Mononuclear cell (primary cell): ENCODE measurements at regions not wholly inside any gene's neighbourhood (a gene's known extent, or its start where the extent isn't known, plus 50 kb on each side); places are given as distances from the start of the nearest gene placed in this dataset.
"Not testable (repeated sequence)": the region's sequence is repeated elsewhere in the genome, so short reads cannot be mapped to it uniquely, and the experiment has no call there.

ENCODE experiments used
- H3K27me3 ChIP-seq: 2 replicates; pipeline ENCODE4 v1.6.0; 2011; ENCODE audit warnings: low read length, control low read depth; ENCODE audit not compliant: insufficient read depth
- H3K4me1 ChIP-seq: 2 replicates; pipeline ENCODE4 v1.5.1; 2011; ENCODE audit warnings: mild to moderate bottlenecking, low read length, control low read depth; ENCODE audit not compliant: insufficient read depth
- H3K4me3 ChIP-seq: 2 replicates; pipeline ENCODE4 v1.5.1; 2011; ENCODE audit warnings: mild to moderate bottlenecking, low read length, moderate library complexity
- H3K9me3 ChIP-seq: 2 replicates; pipeline ENCODE4 v1.5.1; 2011; ENCODE audit warnings: low read depth, mild to moderate bottlenecking, control low read depth, low read length

- H3K4me3 ChIP-seq = no peak overlapping the region
- H3K27me3 ChIP-seq = no peaks in the 10 kb centered on the region
- peaks cover 4% of the 10 kb centered on the region for H3K9me3 ChIP-seq
- H3K4me1 ChIP-seq = no peaks in the 10 kb centered on the region
These were observed 1165.1 kb upstream of the USP15 start for GRCh38 chr12:61095111-61095510.

DNA sequence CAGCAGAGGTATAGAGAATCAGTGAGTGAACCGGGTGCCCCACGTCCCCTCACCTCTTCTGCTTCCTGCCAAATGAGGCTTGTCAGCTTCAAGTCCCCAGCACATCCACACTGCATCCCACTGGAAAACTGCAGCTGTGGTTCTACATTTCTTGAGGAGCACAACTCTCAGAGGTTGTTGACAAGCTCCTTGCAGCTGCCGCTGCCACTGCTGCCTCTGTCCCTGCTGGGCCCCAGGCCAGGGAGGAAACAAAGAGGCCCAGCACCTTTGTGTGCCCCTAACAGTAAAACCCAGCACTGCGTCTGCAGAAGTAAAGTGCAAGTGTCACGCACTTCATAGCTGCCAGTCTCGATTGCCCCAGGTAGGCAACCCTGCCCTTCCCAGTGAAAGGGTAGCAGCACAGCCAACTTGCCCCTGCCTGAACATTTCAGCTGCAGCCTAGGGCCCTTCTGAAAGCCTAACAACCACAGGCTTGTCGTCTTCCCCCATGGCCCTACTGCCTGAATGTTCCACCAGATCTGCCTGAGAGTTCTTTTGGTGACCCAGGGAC is 1162.1 kb upstream of the USP15 start:
- Histone ChIP-seq H3K9me3 (peaks cover 12% of the 10 kb centered on the region), H3K4me3 (no peak overlapping the region), H3K27me3 (no peaks in the 10 kb centered on the region), H3K4me1 (no peaks in the 10 kb centered on the region)

DNA sequence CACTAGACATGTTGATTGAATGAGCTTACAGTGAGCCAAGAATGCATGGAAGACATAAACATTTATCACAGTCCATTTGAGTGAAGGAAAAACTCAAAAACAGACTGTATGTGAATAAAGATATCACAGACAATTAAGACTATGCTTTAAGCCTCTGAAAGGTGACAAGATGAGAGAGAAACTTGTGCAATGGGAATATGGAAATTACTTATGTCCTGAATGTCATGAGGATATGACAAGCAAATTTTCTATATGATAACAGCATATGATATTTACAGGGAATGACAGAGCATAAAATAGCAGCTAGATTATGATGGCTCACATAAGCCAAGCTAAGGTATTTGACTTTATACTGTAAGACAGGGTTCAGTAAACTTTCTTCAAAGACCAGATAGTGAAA is 1153.1 kb upstream of the USP15 start:
- H3K27me3 ChIP-seq = no peaks in the 10 kb centered on the region
- no peak overlapping the region for H3K4me3 ChIP-seq
- no peaks in the 10 kb centered on the region for H3K4me1 ChIP-seq
- peaks cover 34% of the 10 kb centered on the region for H3K9me3 ChIP-seq

DNA sequence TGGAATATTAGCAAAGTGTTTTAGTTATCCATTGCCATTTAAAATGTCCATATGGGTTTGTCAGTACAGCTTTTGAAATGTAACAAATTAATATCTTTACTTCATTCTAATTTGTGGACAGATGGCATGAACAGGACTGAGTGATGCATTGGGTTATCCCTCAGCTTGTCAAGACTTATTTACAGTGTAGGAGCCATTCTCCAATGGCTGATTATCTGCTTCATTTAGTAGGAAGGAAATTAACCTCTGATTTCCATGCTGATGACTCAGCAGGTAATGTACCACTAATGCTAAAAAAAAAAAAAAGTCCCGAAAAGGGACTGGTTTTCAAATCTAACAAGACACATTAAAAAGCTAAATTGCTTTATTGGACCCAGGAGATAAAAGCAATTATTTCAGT is 1149.0 kb upstream of the USP15 start:
- Histone ChIP-seq H3K4me3 (no peak overlapping the region), H3K4me1 (no peaks in the 10 kb centered on the region), H3K9me3 (peaks cover 14% of the 10 kb centered on the region), H3K27me3 (no peaks in the 10 kb centered on the region)

- Histone ChIP-seq H3K9me3 (no peaks in the 10 kb centered on the region), H3K4me3 (no peak overlapping the region), H3K27me3 (no peaks in the 10 kb centered on the region), H3K4me1 (no peaks in the 10 kb centered on the region)
These were observed 1122.4 kb upstream of the USP15 start for GRCh38 chr12:61137677-61138414.

- H3K27me3 ChIP-seq = no peaks in the 10 kb centered on the region
- H3K4me3 ChIP-seq = no peak overlapping the region
- H3K9me3 ChIP-seq = no peaks in the 10 kb centered on the region
- H3K4me1 ChIP-seq = no peaks in the 10 kb centered on the region
These were observed 1121.8 kb upstream of the USP15 start for GRCh38 chr12:61138415-61138759.

DNA sequence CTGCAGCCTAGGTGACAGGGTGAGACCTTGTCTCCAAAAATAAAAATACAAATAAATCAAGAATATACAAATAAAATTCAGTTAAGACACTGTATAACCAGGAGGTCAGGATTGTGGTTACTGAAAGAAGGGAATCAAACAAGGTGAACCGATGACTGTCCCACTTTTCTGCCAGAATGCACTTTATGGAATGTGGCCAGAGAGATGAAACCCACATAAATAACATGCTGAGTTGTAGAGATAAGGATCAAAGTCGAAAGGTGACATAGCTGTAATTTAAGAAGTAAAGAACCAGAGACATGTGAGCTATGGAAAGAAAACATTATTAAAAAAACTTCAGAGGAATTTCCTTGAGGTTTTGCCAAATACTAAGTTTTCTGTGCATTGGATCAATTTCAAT is 1098.2 kb upstream of the USP15 start:
- no peaks in the 10 kb centered on the region for H3K27me3 ChIP-seq
- H3K9me3 ChIP-seq = peaks cover 5% of the 10 kb centered on the region
- no peaks in the 10 kb centered on the region for H3K4me1 ChIP-seq
- no peak overlapping the region for H3K4me3 ChIP-seq

- Histone ChIP-seq H3K9me3 (no peaks in the 10 kb centered on the region), H3K4me1 (no peaks in the 10 kb centered on the region), H3K27me3 (no peaks in the 10 kb centered on the region), H3K4me3 (no peak overlapping the region)
These were observed 1071.2 kb upstream of the USP15 start for GRCh38 chr12:61188801-61189595.

DNA sequence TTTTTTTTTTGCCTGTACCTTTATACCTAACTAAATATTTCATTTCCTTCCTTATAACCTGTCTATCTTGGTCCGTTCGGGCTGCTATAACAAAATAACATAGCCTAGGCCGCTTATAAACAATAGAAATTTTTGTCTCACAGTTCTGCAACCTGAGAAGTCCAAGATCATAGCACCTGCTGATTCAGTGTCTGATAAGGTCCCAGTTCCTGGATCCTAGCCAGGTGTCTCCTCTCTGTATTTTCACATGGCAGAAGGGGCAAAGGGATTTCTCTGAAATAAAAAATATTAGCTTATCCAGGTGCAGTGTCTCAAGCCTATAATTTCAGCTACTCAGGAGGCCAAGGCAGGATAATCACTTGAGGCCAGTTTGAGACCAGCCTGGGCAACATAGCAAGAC is 1046.6 kb upstream of the USP15 start:
- Histone ChIP-seq H3K4me1 (no peaks in the 10 kb centered on the region), H3K4me3 (no peak overlapping the region), H3K9me3 (no peaks in the 10 kb centered on the region), H3K27me3 (no peaks in the 10 kb centered on the region)

DNA sequence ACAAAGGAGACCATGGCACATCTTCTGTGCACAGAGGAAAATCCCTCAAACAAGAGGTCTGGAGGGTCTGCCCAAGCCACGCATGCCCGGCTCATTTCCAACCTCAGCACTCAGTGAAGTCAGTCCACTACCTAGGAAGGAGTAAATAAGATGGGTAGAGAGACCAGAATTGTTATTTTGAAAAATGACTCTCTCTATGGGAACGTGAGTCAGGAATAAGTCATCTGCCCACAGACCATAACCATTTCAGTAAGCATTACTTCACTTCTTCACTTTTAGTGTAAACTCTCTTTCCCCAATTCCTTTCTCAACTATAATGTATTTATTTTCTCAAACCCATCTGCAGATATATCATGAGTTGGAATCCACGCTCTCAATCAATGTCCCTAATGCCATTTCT is 1039.9 kb upstream of the USP15 start:
- Histone ChIP-seq H3K27me3 (no peaks in the 10 kb centered on the region), H3K9me3 (no peaks in the 10 kb centered on the region), H3K4me1 (no peaks in the 10 kb centered on the region), H3K4me3 (no peak overlapping the region)

DNA sequence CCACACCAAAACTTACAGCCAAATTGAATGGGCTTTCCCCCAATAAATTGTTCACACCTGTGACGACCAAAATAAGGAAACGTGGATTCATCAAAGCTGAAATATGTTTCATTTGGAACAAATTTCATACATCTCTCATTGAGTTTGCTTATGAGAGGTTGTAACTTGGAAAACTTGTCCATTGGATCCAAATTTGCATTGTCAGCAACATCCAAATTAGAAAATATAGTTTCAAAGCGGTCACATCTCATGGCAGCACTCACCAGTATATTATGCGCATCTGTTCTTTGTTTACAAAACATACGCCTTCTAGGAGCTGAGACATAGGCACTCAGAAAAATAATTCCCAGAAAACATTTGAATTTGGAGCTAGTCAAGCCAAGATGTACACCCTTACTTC is 1028.2 kb upstream of the USP15 start:
- Histone ChIP-seq H3K27me3 (no peaks in the 10 kb centered on the region), H3K4me3 (no peak overlapping the region), H3K9me3 (peaks cover 6% of the 10 kb centered on the region), H3K4me1 (no peaks in the 10 kb centered on the region)

DNA sequence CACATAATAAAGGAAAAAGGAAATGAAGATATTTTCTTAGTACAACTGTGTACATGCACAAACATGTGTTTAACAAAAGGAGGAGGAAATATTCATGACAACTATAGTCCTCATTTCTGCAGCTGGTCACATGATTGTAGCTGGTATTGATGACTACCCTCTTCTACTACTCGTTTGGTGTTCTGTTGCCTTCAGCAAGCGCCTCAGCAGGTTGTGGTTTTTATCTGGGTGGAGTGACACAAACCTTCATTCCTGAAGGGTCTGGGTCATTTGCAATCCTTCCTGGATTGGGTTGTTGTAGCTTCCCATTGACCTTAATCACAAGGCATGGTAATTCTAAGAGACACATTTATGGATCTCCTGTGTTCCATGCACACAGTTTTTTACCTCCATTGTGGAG is 1009.9 kb upstream of the USP15 start:
- no peak overlapping the region for H3K4me3 ChIP-seq
- no peaks in the 10 kb centered on the region for H3K9me3 ChIP-seq
- no peaks in the 10 kb centered on the region for H3K27me3 ChIP-seq
- H3K4me1 ChIP-seq = no peaks in the 10 kb centered on the region

GRCh38 chr12:61251076-61251475 is 1009.1 kb upstream of the USP15 start:
- H3K9me3 ChIP-seq = no peaks in the 10 kb centered on the region
- no peaks in the 10 kb centered on the region for H3K27me3 ChIP-seq
- no peak overlapping the region for H3K4me3 ChIP-seq
- H3K4me1 ChIP-seq = no peaks in the 10 kb centered on the region

GRCh38 chr12:61254225-61254624 is 1006.0 kb upstream of the USP15 start:
- H3K27me3 ChIP-seq = no peaks in the 10 kb centered on the region
- H3K9me3 ChIP-seq = no peaks in the 10 kb centered on the region
- H3K4me1 ChIP-seq = no peaks in the 10 kb centered on the region
- H3K4me3 ChIP-seq = no peak overlapping the region

- H3K4me1 ChIP-seq, H3K4me3 ChIP-seq, H3K27me3 ChIP-seq: not testable (repeated sequence)
- H3K9me3 ChIP-seq = peaks cover 19% of the 10 kb centered on the region
These were observed 995.9 kb upstream of the USP15 start for GRCh38 chr12:61264294-61264693.

GRCh38 chr12:61267474-61267873 is 992.7 kb upstream of the USP15 start:
- H3K27me3 ChIP-seq = no peaks in the 10 kb centered on the region
- no peaks in the 10 kb centered on the region for H3K4me1 ChIP-seq
- H3K9me3 ChIP-seq = peaks cover 24% of the 10 kb centered on the region
- H3K4me3 ChIP-seq = no peak overlapping the region
